Testis (tissue), 2 donors: ENCODE measurements at regions not wholly inside any gene's neighbourhood (a gene's known extent, or its start where the extent isn't known, plus 50 kb on each side); places are given as distances from the start of the nearest gene placed in this dataset.

Experiments used
- DNase-seq: peaks from one replicate; pipeline ENCODE4 v3.0.0-alpha.2; 2019
- H3K27ac ChIP-seq, 2 donors: fragments of 200-600 bp; sonication (generic); one replicate each; pipeline ENCODE4 v1.5.1; 2019
- H3K27me3 ChIP-seq: fragments of 200-600 bp; sonication (generic); one replicate; pipeline ENCODE4 v1.5.1; 2019
- H3K36me3 ChIP-seq: fragments of 200-600 bp; sonication (generic); one replicate; pipeline ENCODE4 v1.5.1; 2017; ENCODE audit warnings: low read depth; ENCODE audit errors: missing control alignments
- H3K4me1 ChIP-seq: fragments of 200-600 bp; sonication (generic); one replicate; pipeline ENCODE4 v1.5.1; 2019
- H3K4me3 ChIP-seq, 2 donors: fragments of 200-600 bp; sonication (generic); one replicate each; pipeline ENCODE4 v1.5.1; 2017 to 2019
- H3K9me3 ChIP-seq: fragments of 200-600 bp; sonication (generic); one replicate; pipeline ENCODE4 v1.5.1; 2017
- CTCF ChIP-seq, 3 experiments: fragments of 450-650 bp in 2 of 3; fragments of 200-600 bp in 1 of 3; sonication (generic) in 1 of 3; IDR thresholded peaks; one replicate each; pipeline ENCODE4 v1.5.1; 2016 to 2019; ENCODE audit warnings: antibody characterized with exemption in 3 of 3, mild to moderate bottlenecking in 2 of 3, moderate library complexity in 1 of 3
- POLR2A ChIP-seq: fragments of 450-650 bp; IDR thresholded peaks from one replicate; pipeline ENCODE4 v1.6.1; 2017; ENCODE audit warnings: antibody characterized with exemption, mild to moderate bottlenecking, moderate library complexity
- WGBS, 2 donors: methylation state at CpG; one replicate each; pipeline ENCODE4 v1.1.5; 2018; 5-methylcytosine and 5-hydroxymethylcytosine counted together
- intact Hi-C: fragments of 100-400 bp; cut with DNase I; formaldehyde crosslinking; loops from one replicate; pipeline ENCODE4 v1.15.1; 2023; ENCODE audit warnings: low total_unique reads

GRCh38 chr11:37504060-37504611 lies 906.1 kb upstream of the RAG2 start:
- Histone ChIP-seq H3K9me3 (no peaks in the 10 kb centered on the region), H3K36me3 (no peaks in the 10 kb centered on the region), H3K27me3 (no peaks in the 10 kb centered on the region), H3K27ac (no peak overlapping the region), H3K4me3 (no peak overlapping the region), H3K4me1 (no peaks in the 10 kb centered on the region)
- WGBS, 2 donors, result 62% methylated on average over 3 of the region's 3 CpGs
- intact Hi-C loops, result no loop called here
- TF ChIP-seq CTCF (IDR thresholded peaks at IDR 0.05) (no peak), POLR2A (no peak)
- no peak for DNase-seq

- Histone ChIP-seq H3K4me1 (no peaks in the 10 kb centered on the region), H3K36me3 (no peaks in the 10 kb centered on the region), H3K27me3 (no peaks in the 10 kb centered on the region), H3K4me3 (no peak overlapping the region), H3K9me3 (no peaks in the 10 kb centered on the region), H3K27ac (no peak overlapping the region)
- intact Hi-C loops, result no loop called here
- TF ChIP-seq CTCF (IDR thresholded peaks at IDR 0.05), result no peak
- no peak for TF ChIP-seq POLR2A
- WGBS, 2 donors, result 83 to 94% methylated on average over 2 of the region's 2 CpGs
- DNase-seq, result no peak
Measured at GRCh38 chr11:37503411-37504059, 905.5 kb upstream of the RAG2 start.

GRCh38 chr11:37502202-37502601 lies 904.2 kb upstream of the RAG2 start:
- H3K27ac ChIP-seq, result no peak overlapping the region
- no peak for DNase-seq
- intact Hi-C loops, result no loop called here
- H3K9me3 ChIP-seq, result no peaks in the 10 kb centered on the region
- H3K27me3 ChIP-seq, result no peaks in the 10 kb centered on the region
- TF ChIP-seq POLR2A, result no peak
- no peak for TF ChIP-seq CTCF (IDR thresholded peaks at IDR 0.05)
- no peaks in the 10 kb centered on the region for H3K4me1 ChIP-seq
- H3K36me3 ChIP-seq, result no peaks in the 10 kb centered on the region
- no peak overlapping the region for H3K4me3 ChIP-seq
- 82 to 84% methylated on average over 2 of the region's 2 CpGs for WGBS, 2 donors

GRCh38 chr11:37500425-37500824 lies 902.4 kb upstream of the RAG2 start:
- 73 to 80% methylated on average over 2 of the region's 2 CpGs for WGBS, 2 donors

More at GRCh38 chr11:37500425-37500824, 902.4 kb upstream of the RAG2 start:
- Histone ChIP-seq H3K9me3 (no peaks in the 10 kb centered on the region), H3K4me3 (no peak overlapping the region), H3K4me1 (no peaks in the 10 kb centered on the region), H3K27me3 (no peaks in the 10 kb centered on the region), H3K36me3 (no peaks in the 10 kb centered on the region), H3K27ac (no peak overlapping the region)
- intact Hi-C loops, result no loop called here
- no peak for TF ChIP-seq CTCF (IDR thresholded peaks at IDR 0.05)
- no peak for DNase-seq
